ENCODE measurements at regions not wholly inside any gene's neighbourhood (a gene's known extent, or its start where the extent isn't known, plus 50 kb on each side); places are given as distances from the start of the nearest gene placed in this dataset.

- no peaks in the 10 kb centered on the region for H3K4me1 ChIP-seq (ENCODE audit: control insufficient read depth, extremely low read depth, insufficient read depth, low read length)
- no peak for TF ChIP-seq CTCF (conservative IDR thresholded peaks at IDR 0.05 in 1 of 2, IDR thresholded peaks at IDR 0.05 in 1 of 2; ENCODE audit: low read depth in 1 of 2, low read length in 2 of 2)
- H3K4me3 ChIP-seq (replicated peaks in 1 of 4; ENCODE audit: control extremely low read depth in 1 of 4, insufficient read depth in 1 of 4, low read depth in 3 of 4, low read length in 4 of 4): no peak overlapping the region
- H3K4me2 ChIP-seq (ENCODE audit: extremely low read depth, insufficient read depth, low read length): no peak overlapping the region
- H3K9me3 ChIP-seq (ENCODE audit: control insufficient read depth, insufficient read depth, low read depth, low read length): no peaks in the 10 kb centered on the region
- DNase-seq (ENCODE audit: low read depth in 2 of 2): no peak
- H4K20me1 ChIP-seq (ENCODE audit: control insufficient read depth, extremely low read depth, insufficient read depth, low read length): no peaks in the 10 kb centered on the region
- no peaks in the 10 kb centered on the region for H3K27me3 ChIP-seq (ENCODE audit: control insufficient read depth, insufficient read depth, low read length)
- H3K79me2 ChIP-seq (ENCODE audit: control insufficient read depth, insufficient read depth, low read length): no peaks in the 10 kb centered on the region
- no peak overlapping the region for H3K9ac ChIP-seq (ENCODE audit: insufficient read depth, low read length)
- H2AFZ ChIP-seq (ENCODE audit: low read length): no peak overlapping the region
- H3K27ac ChIP-seq (ENCODE audit: insufficient read depth, low read length): no peak overlapping the region
- no peaks in the 10 kb centered on the region for H3K36me3 ChIP-seq (ENCODE audit: control insufficient read depth, insufficient read depth, low read length)
Measured at GRCh38 chr10:109264004-109264403, 659.3 kb downstream of the XPNPEP1 start.

GRCh38 chr10:109261231-109261630 is 662.1 kb downstream of the XPNPEP1 start:
- TF ChIP-seq CTCF (conservative IDR thresholded peaks at IDR 0.05 in 1 of 2, IDR thresholded peaks at IDR 0.05 in 1 of 2; ENCODE audit: low read depth in 1 of 2, low read length in 2 of 2) (no peak), EZH2 (IDR thresholded peaks at IDR 0.05; ENCODE audit: low read length, missing control alignments) (no peak)
- Histone ChIP-seq H3K4me2 (ENCODE audit: extremely low read depth, insufficient read depth, low read length) (no peak overlapping the region), H3K27ac (ENCODE audit: insufficient read depth, low read length) (no peak overlapping the region), H4K20me1 (ENCODE audit: control insufficient read depth, extremely low read depth, insufficient read depth, low read length) (no peaks in the 10 kb centered on the region), H3K9ac (ENCODE audit: insufficient read depth, low read length) (no peak overlapping the region), H3K9me3 (ENCODE audit: control insufficient read depth, insufficient read depth, low read depth, low read length) (no peaks in the 10 kb centered on the region), H3K4me3 (replicated peaks in 1 of 4; ENCODE audit: control extremely low read depth in 1 of 4, insufficient read depth in 1 of 4, low read depth in 3 of 4, low read length in 4 of 4) (no peak overlapping the region), H2AFZ (ENCODE audit: low read length) (no peak overlapping the region), H3K27me3 (ENCODE audit: control insufficient read depth, insufficient read depth, low read length) (no peaks in the 10 kb centered on the region), H3K79me2 (ENCODE audit: control insufficient read depth, insufficient read depth, low read length) (no peaks in the 10 kb centered on the region), H3K36me3 (ENCODE audit: control insufficient read depth, insufficient read depth, low read length) (no peaks in the 10 kb centered on the region), H3K4me1 (ENCODE audit: control insufficient read depth, extremely low read depth, insufficient read depth, low read length) (peaks cover 3% of the 10 kb centered on the region)
- no peak for DNase-seq (ENCODE audit: low read depth in 2 of 2)

GRCh38 chr10:109259293-109259692 is 664.0 kb downstream of the XPNPEP1 start:
- no peak overlapping the region for H3K9ac ChIP-seq (ENCODE audit: insufficient read depth, low read length)
- H4K20me1 ChIP-seq (ENCODE audit: control insufficient read depth, extremely low read depth, insufficient read depth, low read length): no peaks in the 10 kb centered on the region
- no peak overlapping the region for H3K4me2 ChIP-seq (ENCODE audit: extremely low read depth, insufficient read depth, low read length)
- H3K27ac ChIP-seq (ENCODE audit: insufficient read depth, low read length): no peak overlapping the region
- no peaks in the 10 kb centered on the region for H3K27me3 ChIP-seq (ENCODE audit: control insufficient read depth, insufficient read depth, low read length)
- H3K4me3 ChIP-seq (replicated peaks in 1 of 4; ENCODE audit: control extremely low read depth in 1 of 4, insufficient read depth in 1 of 4, low read depth in 3 of 4, low read length in 4 of 4): no peak overlapping the region
- no peaks in the 10 kb centered on the region for H3K36me3 ChIP-seq (ENCODE audit: control insufficient read depth, insufficient read depth, low read length)
- H3K9me3 ChIP-seq (ENCODE audit: control insufficient read depth, insufficient read depth, low read depth, low read length): no peaks in the 10 kb centered on the region
- DNase-seq (ENCODE audit: low read depth in 2 of 2): peak; percentile 33 to 77
- no peak overlapping the region for H2AFZ ChIP-seq (ENCODE audit: low read length)
- no peaks in the 10 kb centered on the region for H3K79me2 ChIP-seq (ENCODE audit: control insufficient read depth, insufficient read depth, low read length)
- H3K4me1 ChIP-seq (ENCODE audit: control insufficient read depth, extremely low read depth, insufficient read depth, low read length): peaks cover 3% of the 10 kb centered on the region
- TF ChIP-seq CTCF (conservative IDR thresholded peaks at IDR 0.05 in 1 of 2, IDR thresholded peaks at IDR 0.05 in 1 of 2; ENCODE audit: low read depth in 1 of 2, low read length in 2 of 2): no peak
- TF ChIP-seq EZH2 (IDR thresholded peaks at IDR 0.05; ENCODE audit: low read length, missing control alignments): no peak

All from fibroblast of lung (primary cell).